Epithelial cell of esophagus (primary cell): ENCODE measurements at regions not wholly inside any gene's neighbourhood (a gene's known extent, or its start where the extent isn't known, plus 50 kb on each side); places are given as distances from the start of the nearest gene placed in this dataset.

ENCODE experiments used
- DNase-seq: peaks from one replicate; pipeline ENCODE4 v3.0.0; 2010; ENCODE audit warnings: low read depth
- H3K4me3 ChIP-seq: 2 replicates; pipeline ENCODE4 v1.5.1; 2011; ENCODE audit warnings: mild to moderate bottlenecking, low read length, control low read depth
- TF ChIP-seq, protein P1 (sequence below): IDR thresholded peaks from 2 replicates; pipeline ENCODE4 v1.5.1; 2011; ENCODE audit warnings: low read depth, mild to moderate bottlenecking, low read length, control low read depth, inconsistent platforms; ENCODE audit not compliant: insufficient read depth; ENCODE audit errors: missing control alignments

DNA sequence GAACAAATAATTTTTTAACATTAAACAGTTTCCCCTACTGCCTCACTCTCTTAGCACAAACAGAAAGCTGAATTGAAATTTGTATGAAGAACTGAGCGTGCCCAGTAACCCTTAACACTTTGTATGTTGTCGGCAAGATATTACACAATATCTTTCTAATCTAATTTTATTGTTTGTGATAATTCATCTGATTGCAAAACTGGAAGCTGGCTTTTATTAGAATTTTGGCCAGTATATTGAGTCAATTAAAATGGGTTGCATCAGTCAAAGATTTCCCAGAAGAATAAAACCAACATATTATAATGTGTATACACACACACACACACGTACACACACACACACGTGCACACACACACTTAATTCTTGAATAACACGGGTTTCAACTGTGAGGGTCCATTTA lies 2332.1 kb downstream of the PCDH7 start:
- no peak for DNase-seq
- H3K4me3 ChIP-seq, result no peak overlapping the region
- TF ChIP-seq, protein P1, sequence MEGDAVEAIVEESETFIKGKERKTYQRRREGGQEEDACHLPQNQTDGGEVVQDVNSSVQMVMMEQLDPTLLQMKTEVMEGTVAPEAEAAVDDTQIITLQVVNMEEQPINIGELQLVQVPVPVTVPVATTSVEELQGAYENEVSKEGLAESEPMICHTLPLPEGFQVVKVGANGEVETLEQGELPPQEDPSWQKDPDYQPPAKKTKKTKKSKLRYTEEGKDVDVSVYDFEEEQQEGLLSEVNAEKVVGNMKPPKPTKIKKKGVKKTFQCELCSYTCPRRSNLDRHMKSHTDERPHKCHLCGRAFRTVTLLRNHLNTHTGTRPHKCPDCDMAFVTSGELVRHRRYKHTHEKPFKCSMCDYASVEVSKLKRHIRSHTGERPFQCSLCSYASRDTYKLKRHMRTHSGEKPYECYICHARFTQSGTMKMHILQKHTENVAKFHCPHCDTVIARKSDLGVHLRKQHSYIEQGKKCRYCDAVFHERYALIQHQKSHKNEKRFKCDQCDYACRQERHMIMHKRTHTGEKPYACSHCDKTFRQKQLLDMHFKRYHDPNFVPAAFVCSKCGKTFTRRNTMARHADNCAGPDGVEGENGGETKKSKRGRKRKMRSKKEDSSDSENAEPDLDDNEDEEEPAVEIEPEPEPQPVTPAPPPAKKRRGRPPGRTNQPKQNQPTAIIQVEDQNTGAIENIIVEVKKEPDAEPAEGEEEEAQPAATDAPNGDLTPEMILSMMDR, result no peak

- TF ChIP-seq, protein P1, result no peak
- no peak overlapping the region for H3K4me3 ChIP-seq
- peak; percentile 2 for DNase-seq
Observed at GRCh38 chr4:33054161-33054560, 2334.0 kb downstream of the PCDH7 start.

DNA sequence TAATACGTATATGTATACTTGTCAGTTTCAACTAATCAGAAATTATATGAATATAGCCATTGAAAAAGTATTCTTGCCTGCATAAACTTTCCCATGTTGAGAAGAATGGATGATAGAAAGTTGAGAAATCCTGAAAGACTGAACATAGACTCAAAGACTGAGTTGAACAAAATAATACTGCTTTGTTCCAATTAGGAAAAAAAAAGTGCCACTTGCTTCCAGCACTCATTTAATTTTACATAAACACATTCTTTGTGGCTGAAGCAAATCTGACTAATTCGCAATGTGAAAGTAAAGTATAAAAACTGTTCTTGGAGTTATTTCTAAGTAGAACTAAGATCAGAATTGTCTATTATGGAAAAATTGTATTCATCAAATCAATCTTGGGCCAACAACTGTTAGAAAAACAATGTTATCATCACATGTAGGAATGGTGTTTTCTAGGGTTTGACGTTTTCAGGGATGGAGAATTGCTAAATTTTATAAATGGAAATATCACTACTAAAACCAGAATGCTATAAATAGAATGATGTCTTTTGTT lies 2334.6 kb downstream of the PCDH7 start:
- TF ChIP-seq, protein P1, result no peak
- no peak for DNase-seq
- H3K4me3 ChIP-seq, result no peak overlapping the region

- DNase-seq, result no peak
- TF ChIP-seq, protein P1, result no peak
- no peak overlapping the region for H3K4me3 ChIP-seq
Observed at GRCh38 chr4:33057736-33058135, 2337.6 kb downstream of the PCDH7 start.

- TF ChIP-seq, protein P1, result no peak
- no peak for DNase-seq
- H3K4me3 ChIP-seq, result no peak overlapping the region
Observed at GRCh38 chr4:33058998-33059397, 2338.8 kb downstream of the PCDH7 start.

DNA sequence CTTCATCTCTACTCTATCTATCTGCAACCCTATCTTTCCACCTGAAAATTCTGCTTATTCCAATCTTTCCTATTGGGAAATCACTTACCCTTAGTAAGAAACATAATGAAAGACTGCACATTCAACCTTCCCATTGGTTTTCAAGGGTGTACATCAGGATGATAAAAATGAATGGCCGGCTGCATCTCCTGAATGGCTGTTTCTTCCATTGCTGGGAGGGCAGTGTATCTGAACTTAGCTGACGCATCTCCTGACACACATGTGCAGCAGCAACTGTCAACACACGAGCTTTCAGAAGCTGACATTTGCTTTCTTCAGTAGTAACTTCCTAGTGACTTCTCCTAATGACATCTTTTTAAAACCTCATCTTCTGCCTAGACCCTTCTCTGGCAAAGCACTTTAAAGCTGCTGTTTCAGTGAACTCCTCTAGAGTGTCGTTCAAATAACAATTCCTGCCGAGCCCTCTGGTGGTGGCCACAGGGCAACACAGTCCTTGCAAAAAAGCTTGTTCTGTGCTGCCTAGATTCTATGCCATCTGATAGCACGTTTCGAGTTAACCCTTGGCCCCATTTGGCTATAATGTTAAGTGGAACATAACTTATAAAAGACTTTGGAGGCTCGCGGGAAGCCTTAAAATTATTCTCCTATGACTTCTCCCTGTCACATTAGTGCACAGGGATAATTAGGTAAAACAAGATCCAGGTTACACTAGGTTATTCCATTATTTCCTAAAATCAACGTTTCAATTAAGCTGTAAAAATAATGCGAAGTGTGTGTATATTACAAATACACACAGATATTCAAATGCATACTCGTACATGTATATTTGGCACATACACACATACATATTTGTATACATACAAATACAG lies 2340.7 kb downstream of the PCDH7 start:
- peak; percentile 71 for DNase-seq
- TF ChIP-seq, protein P1, result peak; percentile 98
- no peak overlapping the region for H3K4me3 ChIP-seq
